DOHH2 (cell line): ENCODE measurements at regions not wholly inside any gene's neighbourhood (a gene's known extent, or its start where the extent isn't known, plus 50 kb on each side); places are given as distances from the start of the nearest gene placed in this dataset.

Source experiments
- H3F3A ChIP-seq: fragments of 200-600 bp; sonication (generic), shearing (Covaris generic); 2 replicates; pipeline ENCODE4 v1.6.0; 2016; ENCODE audit warnings: antibody characterized with exemption, mild to moderate bottlenecking; ENCODE audit not compliant: control insufficient read depth, insufficient read depth
- H3K27ac ChIP-seq: fragments of 200-600 bp; sonication (generic); 2 replicates; pipeline ENCODE4 v1.5.1; 2014; ENCODE audit warnings: low read depth, mild to moderate bottlenecking, low read length, moderate library complexity
- H3K27me3 ChIP-seq: fragments of 200-600 bp; sonication (generic); 2 replicates; pipeline ENCODE4 v1.6.1; 2014; ENCODE audit warnings: mild to moderate bottlenecking, low read length, mixed read lengths; ENCODE audit not compliant: control insufficient read depth
- H3K36me3 ChIP-seq: fragments of 200-600 bp; sonication (generic); 2 replicates; pipeline ENCODE4 v1.6.1; 2014; ENCODE audit warnings: mild to moderate bottlenecking, low read length, moderate library complexity, mixed read lengths; ENCODE audit not compliant: control insufficient read depth
- H3K4me1 ChIP-seq: fragments of 200-600 bp; sonication (generic); 2 replicates; pipeline ENCODE4 v1.6.1; 2014; ENCODE audit warnings: mild to moderate bottlenecking, low read length, mixed read lengths; ENCODE audit not compliant: control insufficient read depth
- H3K4me2 ChIP-seq: fragments of 200-600 bp; sonication (generic); 2 replicates; pipeline ENCODE4 v1.6.0; 2014; ENCODE audit warnings: mild to moderate bottlenecking, low read length, moderate library complexity
- H3K4me3 ChIP-seq: fragments of 200-600 bp; sonication (generic); 2 replicates; pipeline ENCODE4 v1.5.1; 2014; ENCODE audit warnings: mild to moderate bottlenecking, low read length, mixed read lengths
- H3K79me2 ChIP-seq: fragments of 200-600 bp; sonication (generic); 2 replicates; pipeline ENCODE4 v1.6.1; 2014; ENCODE audit warnings: mild to moderate bottlenecking, low read length, mixed read lengths; ENCODE audit not compliant: control insufficient read depth
- H3K9me2 ChIP-seq: fragments of 200-600 bp; sonication (generic); replicated peaks from 2 replicates; pipeline ENCODE4 v1.6.1; 2014; ENCODE audit warnings: mild to moderate bottlenecking, low read length, mixed read lengths; ENCODE audit not compliant: control insufficient read depth
- H3K9me3 ChIP-seq: fragments of 200-600 bp; sonication (generic); 2 replicates; pipeline ENCODE4 v1.6.1; 2014; ENCODE audit warnings: antibody characterized with exemption, low read length, mixed read lengths; ENCODE audit not compliant: control insufficient read depth, insufficient read depth
- H4K20me1 ChIP-seq: fragments of 200-600 bp; sonication (generic); 2 replicates; pipeline ENCODE4 v1.6.0; 2014; ENCODE audit warnings: low read depth, mild to moderate bottlenecking, antibody characterized with exemption, low read length, moderate library complexity; ENCODE audit not compliant: control insufficient read depth, insufficient read depth
- EZH2phosphoT487 ChIP-seq: fragments of 200-600 bp; sonication (generic); IDR thresholded peaks from 2 replicates; pipeline ENCODE4 v1.6.1; 2017; ENCODE audit warnings: borderline replicate concordance, mild to moderate bottlenecking, antibody characterized with exemption, low read length, moderate library complexity, mixed read lengths
- TF ChIP-seq, protein P1 (sequence below): fragments of 200-600 bp; sonication (generic); IDR thresholded peaks from one replicate; pipeline ENCODE4 v1.5.1; 2014; ENCODE audit warnings: antibody characterized with exemption, mild to moderate bottlenecking, low read depth, low read length; ENCODE audit not compliant: poor library complexity, severe bottlenecking

DNA sequence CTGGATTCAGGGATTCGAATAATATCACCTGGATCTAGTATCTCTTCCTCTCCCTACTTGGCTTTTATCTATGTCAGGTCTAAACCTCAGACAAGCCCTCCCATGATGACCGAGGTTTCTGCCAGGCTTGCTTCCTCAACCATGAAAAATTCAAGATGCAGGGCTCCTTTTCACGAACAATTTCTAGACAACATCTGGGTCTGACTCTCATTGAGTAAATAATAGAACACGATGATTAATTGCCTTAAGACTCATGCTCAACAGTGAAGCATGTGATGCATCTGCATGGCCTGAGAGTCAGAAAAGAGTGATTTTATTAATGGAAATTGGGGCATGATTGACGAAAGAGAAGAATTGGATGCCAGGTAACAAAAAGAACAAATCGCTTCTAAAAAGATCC, 277.2 kb upstream of the ZNF608 start:
- H4K20me1 ChIP-seq: no peaks in the 10 kb centered on the region
- TF ChIP-seq, protein P1, sequence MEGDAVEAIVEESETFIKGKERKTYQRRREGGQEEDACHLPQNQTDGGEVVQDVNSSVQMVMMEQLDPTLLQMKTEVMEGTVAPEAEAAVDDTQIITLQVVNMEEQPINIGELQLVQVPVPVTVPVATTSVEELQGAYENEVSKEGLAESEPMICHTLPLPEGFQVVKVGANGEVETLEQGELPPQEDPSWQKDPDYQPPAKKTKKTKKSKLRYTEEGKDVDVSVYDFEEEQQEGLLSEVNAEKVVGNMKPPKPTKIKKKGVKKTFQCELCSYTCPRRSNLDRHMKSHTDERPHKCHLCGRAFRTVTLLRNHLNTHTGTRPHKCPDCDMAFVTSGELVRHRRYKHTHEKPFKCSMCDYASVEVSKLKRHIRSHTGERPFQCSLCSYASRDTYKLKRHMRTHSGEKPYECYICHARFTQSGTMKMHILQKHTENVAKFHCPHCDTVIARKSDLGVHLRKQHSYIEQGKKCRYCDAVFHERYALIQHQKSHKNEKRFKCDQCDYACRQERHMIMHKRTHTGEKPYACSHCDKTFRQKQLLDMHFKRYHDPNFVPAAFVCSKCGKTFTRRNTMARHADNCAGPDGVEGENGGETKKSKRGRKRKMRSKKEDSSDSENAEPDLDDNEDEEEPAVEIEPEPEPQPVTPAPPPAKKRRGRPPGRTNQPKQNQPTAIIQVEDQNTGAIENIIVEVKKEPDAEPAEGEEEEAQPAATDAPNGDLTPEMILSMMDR: no peak
- TF ChIP-seq EZH2phosphoT487: no peak
- peaks cover 24% of the 10 kb centered on the region for H3K4me1 ChIP-seq
- H3K4me2 ChIP-seq: no peak overlapping the region
- H3K27ac ChIP-seq: no peak overlapping the region
- H3K79me2 ChIP-seq: no peaks in the 10 kb centered on the region
- no peak overlapping the region for H3K4me3 ChIP-seq
- H3K27me3 ChIP-seq: no peaks in the 10 kb centered on the region
- H3K9me2 ChIP-seq: no peaks in the 10 kb centered on the region
- H3K36me3 ChIP-seq: no peaks in the 10 kb centered on the region
- H3K9me3 ChIP-seq: no peaks in the 10 kb centered on the region
- no peaks in the 10 kb centered on the region for H3F3A ChIP-seq

DNA sequence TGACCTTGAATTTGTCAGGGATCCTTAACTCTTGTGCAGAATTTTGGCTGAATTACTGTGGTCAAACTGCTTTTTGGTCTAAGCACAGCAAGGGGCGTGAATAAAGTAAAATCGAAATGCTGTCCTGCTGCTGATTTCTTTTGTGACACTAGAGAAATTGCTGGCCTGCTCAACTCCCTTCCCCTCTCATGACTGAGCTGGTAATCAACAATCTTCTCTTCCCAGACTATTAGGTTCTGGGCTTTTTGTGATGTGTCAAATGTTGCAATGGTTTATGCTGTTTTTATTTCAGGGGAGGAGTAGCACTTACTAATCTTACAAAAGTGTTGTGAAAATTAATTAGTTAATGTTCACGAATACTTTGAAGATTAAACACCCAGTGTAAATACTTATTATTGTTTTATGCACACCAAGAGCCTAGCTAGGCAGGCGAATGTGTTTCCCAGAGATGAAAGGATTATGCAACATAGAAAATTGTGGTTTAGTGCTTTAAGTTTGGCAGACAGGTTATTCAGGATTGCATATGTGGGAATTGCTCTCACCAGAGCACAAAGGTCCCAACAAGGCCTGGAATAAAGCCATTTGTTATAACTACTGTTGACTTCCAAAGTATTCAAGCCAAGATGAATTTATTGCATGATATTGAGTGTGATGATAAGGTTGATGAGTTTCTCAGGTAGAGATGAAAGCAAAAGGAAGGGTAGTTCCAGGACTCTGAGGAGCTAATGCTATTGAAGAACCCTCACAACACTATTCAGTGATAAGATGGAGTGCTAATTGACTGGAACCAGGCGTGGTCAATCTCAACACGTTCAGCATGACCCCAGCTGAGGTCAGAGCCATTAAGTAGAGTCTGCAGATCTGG, 280.7 kb upstream of the ZNF608 start:
- no peaks in the 10 kb centered on the region for H3K9me2 ChIP-seq
- TF ChIP-seq EZH2phosphoT487: no peak
- TF ChIP-seq, protein P1: no peak
- H3F3A ChIP-seq: no peaks in the 10 kb centered on the region
- H3K9me3 ChIP-seq: no peaks in the 10 kb centered on the region
- no peak overlapping the region for H3K4me3 ChIP-seq
- no peaks in the 10 kb centered on the region for H3K36me3 ChIP-seq
- no peak overlapping the region for H3K4me2 ChIP-seq
- H3K79me2 ChIP-seq: no peaks in the 10 kb centered on the region
- no peak overlapping the region for H3K27ac ChIP-seq
- no peaks in the 10 kb centered on the region for H3K27me3 ChIP-seq
- H4K20me1 ChIP-seq: no peaks in the 10 kb centered on the region
- peaks cover 10% of the 10 kb centered on the region for H3K4me1 ChIP-seq

DNA sequence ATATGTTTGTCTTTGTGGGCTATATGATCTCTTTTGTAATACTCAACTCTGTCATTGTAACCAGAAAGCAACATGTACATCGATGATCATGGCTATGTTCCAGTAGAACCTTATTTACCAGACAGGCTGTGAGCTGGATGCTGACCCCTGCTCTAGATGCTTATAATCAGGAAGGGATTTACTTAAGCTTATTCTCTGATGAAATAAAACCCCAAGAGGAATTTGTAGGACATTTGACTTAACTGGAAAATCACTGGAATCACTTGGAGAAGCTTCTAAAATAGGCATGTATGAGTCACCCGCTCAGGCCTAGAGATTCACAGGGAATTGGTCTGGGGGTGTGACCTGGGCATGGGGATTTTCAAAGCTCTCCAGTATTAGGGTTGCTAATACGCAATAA, 285.8 kb upstream of the ZNF608 start:
- no peaks in the 10 kb centered on the region for H3K27me3 ChIP-seq
- H4K20me1 ChIP-seq: no peaks in the 10 kb centered on the region
- TF ChIP-seq, protein P1: no peak
- TF ChIP-seq EZH2phosphoT487: no peak
- no peak overlapping the region for H3K4me2 ChIP-seq
- no peaks in the 10 kb centered on the region for H3K79me2 ChIP-seq
- H3K36me3 ChIP-seq: no peaks in the 10 kb centered on the region
- no peak overlapping the region for H3K27ac ChIP-seq
- H3K9me2 ChIP-seq: no peaks in the 10 kb centered on the region
- peaks cover 8% of the 10 kb centered on the region for H3K4me1 ChIP-seq
- H3K9me3 ChIP-seq: no peaks in the 10 kb centered on the region
- H3K4me3 ChIP-seq: no peak overlapping the region
- no peaks in the 10 kb centered on the region for H3F3A ChIP-seq
